HEK293 (cell line): ENCODE measurements at regions not wholly inside any gene's neighbourhood (a gene's known extent, or its start where the extent isn't known, plus 50 kb on each side); places are given as distances from the start of the nearest gene placed in this dataset.

ENCODE experiments used
- CTCF ChIA-PET: fragments of 350-600 bp; formaldehyde crosslinking; extraction: SDS; loops from one replicate; lab custom pipeline; 2021; ENCODE audit warnings: antibody characterized with exemption; lab: Yijun Ruan, JAX
- POLR2A ChIA-PET: fragments of 300-600 bp; formaldehyde crosslinking; extraction: SDS; loops from one replicate; lab custom pipeline; 2020; ENCODE audit warnings: antibody characterized with exemption, inconsistent platforms; lab: Yijun Ruan, JAX
- H3K27ac ChIP-seq: fragments of 200-500 bp; sonication (Bioruptor generic); 2 replicates; pipeline ENCODE4 v1.5.1; 2014; ENCODE audit warnings: low read depth, low read length, control low read depth, inconsistent platforms; ENCODE audit errors: extremely low read depth
- H3K36me3 ChIP-seq, 2 experiments: fragments of 200-500 bp in 1 of 2; sonication (Bioruptor generic) in 1 of 2; 1 replicate in 1 of 2; 2 replicates in 1 of 2; pipeline ENCODE4 v1.5.1; 2014 to 2017; ENCODE audit warnings: inconsistent platforms in 2 of 2, low read length in 2 of 2; ENCODE audit not compliant: control insufficient read depth in 2 of 2, insufficient read depth in 1 of 2
- H3K4me1 ChIP-seq: fragments of 200-500 bp; sonication (Bioruptor generic); 2 replicates; pipeline ENCODE4 v1.5.1; 2014; ENCODE audit warnings: mild to moderate bottlenecking, low read length, inconsistent platforms; ENCODE audit not compliant: control insufficient read depth, insufficient read depth
- H3K4me3 ChIP-seq: 2 replicates; pipeline ENCODE4 v1.5.1; 2011; ENCODE audit warnings: low read depth, mild to moderate bottlenecking, control low read depth, low read length, moderate library complexity
- H3K9me3 ChIP-seq: fragments of 200-500 bp; sonication (Bioruptor generic); 2 replicates; pipeline ENCODE4 v1.5.1; 2014; ENCODE audit warnings: low read depth, low read length, inconsistent platforms; ENCODE audit not compliant: control insufficient read depth, insufficient read depth
- KLF10 ChIP-seq: fragments of 450-650 bp; IDR thresholded peaks from 2 replicates; pipeline ENCODE4 v1.5.1; 2018; ENCODE audit warnings: missing biosample characterization, mild to moderate bottlenecking, missing genetic modification characterization
- KLF16 ChIP-seq: fragments of 450-650 bp; formaldehyde crosslinking; IDR thresholded peaks from 2 replicates; pipeline ENCODE4 v1.5.1; 2017; ENCODE audit warnings: missing biosample characterization, missing genetic modification characterization
- MEIS1 ChIP-seq: sonication (generic); formaldehyde crosslinking; IDR thresholded peaks from 2 replicates; pipeline ENCODE4 v1.8.1; 2022; ENCODE audit warnings: missing genetic modification reagents, mild to moderate bottlenecking, borderline replicate concordance
- OVOL3 ChIP-seq: fragments of 450-650 bp; formaldehyde crosslinking; IDR thresholded peaks from 2 replicates; pipeline ENCODE4 v1.5.1; 2016; ENCODE audit warnings: missing biosample characterization, missing genetic modification characterization
- SALL2 ChIP-seq: fragments of 450-650 bp; formaldehyde crosslinking; IDR thresholded peaks from 2 replicates; pipeline ENCODE4 v1.5.0; 2017; ENCODE audit warnings: missing biosample characterization, mild to moderate bottlenecking, missing genetic modification characterization, borderline replicate concordance
- SETDB1 ChIP-seq: IDR thresholded peaks from one replicate; pipeline ENCODE4 v1.6.1; 2017; ENCODE audit warnings: mild to moderate bottlenecking, low read length, moderate library complexity, mixed read lengths; ENCODE audit not compliant: insufficient read length
- ZNF114 ChIP-seq: fragments of 450-650 bp; formaldehyde crosslinking; IDR thresholded peaks from 2 replicates; pipeline ENCODE4 v1.5.0; 2017; ENCODE audit warnings: missing biosample characterization, missing genetic modification characterization
- ZNF266 ChIP-seq: fragments of 450-650 bp; formaldehyde crosslinking; IDR thresholded peaks from 2 replicates; pipeline ENCODE4 v1.5.1; 2016; ENCODE audit warnings: missing biosample characterization, missing genetic modification characterization, low read depth
- ZNF311 ChIP-seq: fragments of 450-650 bp; formaldehyde crosslinking; IDR thresholded peaks from 2 replicates; pipeline ENCODE4 v1.5.1; 2017; ENCODE audit warnings: missing biosample characterization, missing genetic modification characterization, borderline replicate concordance
- ZNF324 ChIP-seq: fragments of 450-650 bp; formaldehyde crosslinking; IDR thresholded peaks from 2 replicates; pipeline ENCODE4 v1.5.1; 2016; ENCODE audit warnings: missing biosample characterization, missing genetic modification characterization
- ZNF416 ChIP-seq: fragments of 450-650 bp; formaldehyde crosslinking; IDR thresholded peaks from 2 replicates; pipeline ENCODE4 v1.5.1; 2016; ENCODE audit warnings: missing biosample characterization, missing genetic modification characterization
- ZNF426 ChIP-seq: fragments of 450-650 bp; formaldehyde crosslinking; IDR thresholded peaks from 2 replicates; pipeline ENCODE4 v1.5.1; 2017; ENCODE audit warnings: missing biosample characterization, missing genetic modification characterization, mild to moderate bottlenecking, inconsistent platforms, moderate library complexity
- ZNF433 ChIP-seq: fragments of 450-650 bp; formaldehyde crosslinking; IDR thresholded peaks from 2 replicates; pipeline ENCODE4 v1.5.1; 2016; ENCODE audit warnings: missing biosample characterization, missing genetic modification characterization, low read depth
- ZNF558 ChIP-seq: fragments of 450-650 bp; formaldehyde crosslinking; IDR thresholded peaks from 2 replicates; pipeline ENCODE4 v1.5.1; 2016; ENCODE audit warnings: missing biosample characterization, missing genetic modification characterization
- ZNF560 ChIP-seq: fragments of 450-650 bp; formaldehyde crosslinking; IDR thresholded peaks from 2 replicates; pipeline ENCODE4 v1.5.1; 2017; ENCODE audit warnings: missing biosample characterization, missing genetic modification characterization, borderline replicate concordance
- ZNF654 ChIP-seq: fragments of 450-650 bp; formaldehyde crosslinking; IDR thresholded peaks from 2 replicates; pipeline ENCODE4 v1.5.1; 2016; ENCODE audit warnings: low read depth, missing biosample characterization, missing genetic modification characterization
- ZNF658 ChIP-seq: fragments of 450-650 bp; formaldehyde crosslinking; IDR thresholded peaks from 2 replicates; pipeline ENCODE4; 2016; ENCODE audit warnings: missing biosample characterization, missing genetic modification characterization
- ZNF701 ChIP-seq: fragments of 450-650 bp; formaldehyde crosslinking; IDR thresholded peaks from 2 replicates; pipeline ENCODE4 v1.5.1; 2016; ENCODE audit warnings: missing biosample characterization, missing genetic modification characterization
- ZNF785 ChIP-seq: fragments of 450-650 bp; formaldehyde crosslinking; IDR thresholded peaks from 2 replicates; pipeline ENCODE4 v1.5.1; 2016; ENCODE audit warnings: missing biosample characterization, missing genetic modification characterization
- TF ChIP-seq, protein P1 (sequence below): fragments of 450-650 bp; formaldehyde crosslinking; IDR thresholded peaks from 2 replicates; pipeline ENCODE4 v1.5.1; 2017; ENCODE audit warnings: missing biosample characterization, missing genetic modification characterization
- TF ChIP-seq, protein P2 (sequence below): sonication (generic); formaldehyde crosslinking; IDR thresholded peaks from 2 replicates; pipeline ENCODE4 v1.8.1; 2022; ENCODE audit warnings: mild to moderate bottlenecking, moderate library complexity, missing genetic modification reagents
- TF ChIP-seq, protein P3 (sequence below): fragments of 450-650 bp; formaldehyde crosslinking; IDR thresholded peaks from 2 replicates; pipeline ENCODE4 v1.5.1; 2016; ENCODE audit warnings: missing biosample characterization, missing genetic modification characterization
- TF ChIP-seq, protein P4 (sequence below): fragments of 450-650 bp; formaldehyde crosslinking; optimal IDR thresholded peaks from 2 replicates; pipeline ENCODE3; 2016; ENCODE audit warnings: missing biosample characterization, mild to moderate bottlenecking, missing genetic modification characterization
- TF ChIP-seq, protein P5 (sequence below): fragments of 450-650 bp; formaldehyde crosslinking; IDR thresholded peaks from 2 replicates; pipeline ENCODE4 v1.5.1; 2016; ENCODE audit warnings: missing biosample characterization, missing genetic modification characterization, borderline replicate concordance

DNA sequence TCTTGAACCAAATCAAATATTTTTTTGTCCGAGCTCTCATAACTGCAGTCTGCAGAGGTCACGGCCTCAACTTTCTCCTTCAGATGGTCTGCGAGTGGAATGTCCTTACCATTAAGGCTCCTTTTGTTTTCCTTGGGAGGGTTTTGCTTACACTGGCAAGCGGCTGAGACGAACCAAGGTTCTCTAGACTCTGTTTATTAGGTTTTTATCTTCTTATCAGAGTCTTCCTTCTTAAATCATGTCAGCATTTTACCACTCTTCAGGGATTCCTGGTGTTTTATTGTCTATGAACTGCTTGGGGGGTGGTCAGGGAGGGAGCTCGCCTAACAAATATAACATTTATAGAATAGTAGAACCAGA is 773.7 kb upstream of the NR2F2 start (continued):
- TF ChIP-seq, protein P1, sequence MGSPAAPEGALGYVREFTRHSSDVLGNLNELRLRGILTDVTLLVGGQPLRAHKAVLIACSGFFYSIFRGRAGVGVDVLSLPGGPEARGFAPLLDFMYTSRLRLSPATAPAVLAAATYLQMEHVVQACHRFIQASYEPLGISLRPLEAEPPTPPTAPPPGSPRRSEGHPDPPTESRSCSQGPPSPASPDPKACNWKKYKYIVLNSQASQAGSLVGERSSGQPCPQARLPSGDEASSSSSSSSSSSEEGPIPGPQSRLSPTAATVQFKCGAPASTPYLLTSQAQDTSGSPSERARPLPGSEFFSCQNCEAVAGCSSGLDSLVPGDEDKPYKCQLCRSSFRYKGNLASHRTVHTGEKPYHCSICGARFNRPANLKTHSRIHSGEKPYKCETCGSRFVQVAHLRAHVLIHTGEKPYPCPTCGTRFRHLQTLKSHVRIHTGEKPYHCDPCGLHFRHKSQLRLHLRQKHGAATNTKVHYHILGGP (tag by site-specific recombination), result peak; percentile 99
- no peak for TF ChIP-seq ZNF311 (tag by site-specific recombination)
- peak; percentile 13; the same call in 1 of the 2 replicates for TF ChIP-seq ZNF426 (tag by site-specific recombination)
- no peak for TF ChIP-seq ZNF654 (tag by site-specific recombination)
- TF ChIP-seq ZNF416, result no peak
- TF ChIP-seq KLF16 (tag by site-specific recombination), result peak; percentile 67
- TF ChIP-seq, all 188 proteins: peak for 63

DNA sequence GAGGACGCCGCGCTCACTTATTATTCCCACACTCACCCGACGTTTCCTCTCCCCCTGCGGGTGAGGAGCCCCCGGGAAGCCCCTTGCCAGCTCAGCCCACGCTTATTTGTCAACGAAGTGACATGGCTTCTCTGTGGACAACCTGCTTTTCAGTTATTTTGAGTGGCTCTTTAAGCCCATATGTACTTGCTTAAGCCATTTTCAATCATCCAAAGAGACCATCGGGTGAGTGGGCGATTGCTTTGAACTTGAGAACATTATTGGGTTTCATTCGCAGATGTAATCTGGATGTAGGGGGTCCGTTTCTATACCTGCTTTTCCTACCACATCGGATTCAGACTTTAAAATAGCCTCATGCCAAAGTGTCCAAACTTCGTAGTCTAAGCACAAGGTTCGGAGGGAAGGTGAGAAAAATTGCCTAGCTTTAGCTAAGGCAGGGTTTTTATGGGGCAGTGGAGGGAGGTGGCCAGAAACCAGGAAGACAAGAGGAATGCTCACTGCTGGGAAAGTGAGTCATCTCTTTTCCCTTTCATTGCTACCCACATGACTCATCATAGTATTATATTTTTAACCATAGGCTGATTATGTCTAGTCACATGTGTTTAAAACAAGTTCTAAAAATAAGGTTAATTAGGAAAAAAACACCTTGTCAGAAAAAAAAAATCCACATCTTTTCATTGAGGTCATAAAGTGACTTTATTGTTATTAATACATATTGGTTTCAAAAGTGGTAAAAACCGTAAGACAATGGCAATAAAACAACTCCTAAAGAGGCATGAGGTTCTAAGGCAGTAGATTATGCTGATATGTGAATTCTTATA is 773.1 kb upstream of the NR2F2 start:
- peak overlapping the region; percentile 16 for H3K4me3 ChIP-seq
- no peak for TF ChIP-seq ZNF785
- TF ChIP-seq KLF10 (tag by site-specific recombination), result peak; percentile 73
- no peak for TF ChIP-seq ZNF114 (tag by site-specific recombination)
- TF ChIP-seq SALL2 (tag by site-specific recombination), result no peak
- no peak for TF ChIP-seq OVOL3 (tag by site-specific recombination)
- no peak for TF ChIP-seq ZNF560 (tag by site-specific recombination)
- no peak for TF ChIP-seq ZNF658 (tag by site-specific recombination)
- TF ChIP-seq SETDB1, result no peak
- TF ChIP-seq, protein P2, sequence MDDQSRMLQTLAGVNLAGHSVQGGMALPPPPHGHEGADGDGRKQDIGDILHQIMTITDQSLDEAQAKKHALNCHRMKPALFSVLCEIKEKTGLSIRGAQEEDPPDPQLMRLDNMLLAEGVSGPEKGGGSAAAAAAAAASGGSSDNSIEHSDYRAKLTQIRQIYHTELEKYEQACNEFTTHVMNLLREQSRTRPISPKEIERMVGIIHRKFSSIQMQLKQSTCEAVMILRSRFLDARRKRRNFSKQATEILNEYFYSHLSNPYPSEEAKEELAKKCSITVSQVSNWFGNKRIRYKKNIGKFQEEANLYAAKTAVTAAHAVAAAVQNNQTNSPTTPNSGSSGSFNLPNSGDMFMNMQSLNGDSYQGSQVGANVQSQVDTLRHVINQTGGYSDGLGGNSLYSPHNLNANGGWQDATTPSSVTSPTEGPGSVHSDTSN (CRISPR knock-in tag), result no peak
- TF ChIP-seq ZNF701 (tag by site-specific recombination), result no peak
- TF ChIP-seq, protein P3, sequence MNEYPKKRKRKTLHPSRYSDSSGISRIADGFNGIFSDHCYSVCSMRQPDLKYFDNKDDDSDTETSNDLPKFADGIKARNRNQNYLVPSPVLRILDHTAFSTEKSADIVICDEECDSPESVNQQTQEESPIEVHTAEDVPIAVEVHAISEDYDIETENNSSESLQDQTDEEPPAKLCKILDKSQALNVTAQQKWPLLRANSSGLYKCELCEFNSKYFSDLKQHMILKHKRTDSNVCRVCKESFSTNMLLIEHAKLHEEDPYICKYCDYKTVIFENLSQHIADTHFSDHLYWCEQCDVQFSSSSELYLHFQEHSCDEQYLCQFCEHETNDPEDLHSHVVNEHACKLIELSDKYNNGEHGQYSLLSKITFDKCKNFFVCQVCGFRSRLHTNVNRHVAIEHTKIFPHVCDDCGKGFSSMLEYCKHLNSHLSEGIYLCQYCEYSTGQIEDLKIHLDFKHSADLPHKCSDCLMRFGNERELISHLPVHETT, result 0 out of 2 replicates have a peak, but pooled peaks have one; percentile 51
- no peak for TF ChIP-seq ZNF266 (tag by site-specific recombination)
- TF ChIP-seq, protein P4, sequence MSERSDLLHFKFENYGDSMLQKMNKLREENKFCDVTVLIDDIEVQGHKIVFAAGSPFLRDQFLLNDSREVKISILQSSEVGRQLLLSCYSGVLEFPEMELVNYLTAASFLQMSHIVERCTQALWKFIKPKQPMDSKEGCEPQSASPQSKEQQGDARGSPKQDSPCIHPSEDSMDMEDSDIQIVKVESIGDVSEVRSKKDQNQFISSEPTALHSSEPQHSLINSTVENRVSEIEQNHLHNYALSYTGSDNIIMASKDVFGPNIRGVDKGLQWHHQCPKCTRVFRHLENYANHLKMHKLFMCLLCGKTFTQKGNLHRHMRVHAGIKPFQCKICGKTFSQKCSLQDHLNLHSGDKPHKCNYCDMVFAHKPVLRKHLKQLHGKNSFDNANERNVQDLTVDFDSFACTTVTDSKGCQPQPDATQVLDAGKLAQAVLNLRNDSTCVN (tag by site-specific recombination), result no peak
- TF ChIP-seq, protein P5, sequence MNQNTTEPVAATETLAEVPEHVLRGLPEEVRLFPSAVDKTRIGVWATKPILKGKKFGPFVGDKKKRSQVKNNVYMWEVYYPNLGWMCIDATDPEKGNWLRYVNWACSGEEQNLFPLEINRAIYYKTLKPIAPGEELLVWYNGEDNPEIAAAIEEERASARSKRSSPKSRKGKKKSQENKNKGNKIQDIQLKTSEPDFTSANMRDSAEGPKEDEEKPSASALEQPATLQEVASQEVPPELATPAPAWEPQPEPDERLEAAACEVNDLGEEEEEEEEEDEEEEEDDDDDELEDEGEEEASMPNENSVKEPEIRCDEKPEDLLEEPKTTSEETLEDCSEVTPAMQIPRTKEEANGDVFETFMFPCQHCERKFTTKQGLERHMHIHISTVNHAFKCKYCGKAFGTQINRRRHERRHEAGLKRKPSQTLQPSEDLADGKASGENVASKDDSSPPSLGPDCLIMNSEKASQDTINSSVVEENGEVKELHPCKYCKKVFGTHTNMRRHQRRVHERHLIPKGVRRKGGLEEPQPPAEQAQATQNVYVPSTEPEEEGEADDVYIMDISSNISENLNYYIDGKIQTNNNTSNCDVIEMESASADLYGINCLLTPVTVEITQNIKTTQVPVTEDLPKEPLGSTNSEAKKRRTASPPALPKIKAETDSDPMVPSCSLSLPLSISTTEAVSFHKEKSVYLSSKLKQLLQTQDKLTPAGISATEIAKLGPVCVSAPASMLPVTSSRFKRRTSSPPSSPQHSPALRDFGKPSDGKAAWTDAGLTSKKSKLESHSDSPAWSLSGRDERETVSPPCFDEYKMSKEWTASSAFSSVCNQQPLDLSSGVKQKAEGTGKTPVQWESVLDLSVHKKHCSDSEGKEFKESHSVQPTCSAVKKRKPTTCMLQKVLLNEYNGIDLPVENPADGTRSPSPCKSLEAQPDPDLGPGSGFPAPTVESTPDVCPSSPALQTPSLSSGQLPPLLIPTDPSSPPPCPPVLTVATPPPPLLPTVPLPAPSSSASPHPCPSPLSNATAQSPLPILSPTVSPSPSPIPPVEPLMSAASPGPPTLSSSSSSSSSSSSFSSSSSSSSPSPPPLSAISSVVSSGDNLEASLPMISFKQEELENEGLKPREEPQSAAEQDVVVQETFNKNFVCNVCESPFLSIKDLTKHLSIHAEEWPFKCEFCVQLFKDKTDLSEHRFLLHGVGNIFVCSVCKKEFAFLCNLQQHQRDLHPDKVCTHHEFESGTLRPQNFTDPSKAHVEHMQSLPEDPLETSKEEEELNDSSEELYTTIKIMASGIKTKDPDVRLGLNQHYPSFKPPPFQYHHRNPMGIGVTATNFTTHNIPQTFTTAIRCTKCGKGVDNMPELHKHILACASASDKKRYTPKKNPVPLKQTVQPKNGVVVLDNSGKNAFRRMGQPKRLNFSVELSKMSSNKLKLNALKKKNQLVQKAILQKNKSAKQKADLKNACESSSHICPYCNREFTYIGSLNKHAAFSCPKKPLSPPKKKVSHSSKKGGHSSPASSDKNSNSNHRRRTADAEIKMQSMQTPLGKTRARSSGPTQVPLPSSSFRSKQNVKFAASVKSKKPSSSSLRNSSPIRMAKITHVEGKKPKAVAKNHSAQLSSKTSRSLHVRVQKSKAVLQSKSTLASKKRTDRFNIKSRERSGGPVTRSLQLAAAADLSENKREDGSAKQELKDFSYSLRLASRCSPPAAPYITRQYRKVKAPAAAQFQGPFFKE (tag by site-specific recombination), result no peak
- TF ChIP-seq ZNF558, result no peak; the same call in 1 of the 2 replicates
- TF ChIP-seq MEIS1 (CRISPR knock-in tag), result no peak
- no peak for TF ChIP-seq ZNF324 (tag by site-specific recombination)
- no peak for TF ChIP-seq ZNF433

More for the DNA sequence above, 773.1 kb upstream of the NR2F2 start:
- H3K27ac ChIP-seq, result peak overlapping the region; percentile 99
- ChIA-PET CTCF (interaction anchor here (0.5 to 1.4 kb wide), 4 partner anchors 298 to 886 kb away, joined by 3 to 6 read pairs (median 3); no protein-coding TSS in a partner anchor), POLR2A (interaction anchor here (1.0 to 1.6 kb wide), 5 partner anchors 63 to 798 kb away, joined by 3 to 6 read pairs (median 3); no protein-coding TSS in a partner anchor)
- peaks cover 24% of the 10 kb centered on the region for H3K4me1 ChIP-seq
- no peaks in the 10 kb centered on the region for H3K36me3 ChIP-seq
- no peaks in the 10 kb centered on the region for H3K9me3 ChIP-seq
